ENCODE measurements at regions not wholly inside any gene's neighbourhood (a gene's known extent, or its start where the extent isn't known, plus 50 kb on each side); places are given as distances from the start of the nearest gene placed in this dataset.

GRCh38 chr16:75793641-75794040 lies 67.4 kb upstream of the CPHXL start:
- TF ChIP-seq SIN3A (IDR thresholded peaks at IDR 0.05; ENCODE audit: borderline replicate concordance, insufficient read depth, low read length): no peak
- TF ChIP-seq TAF1 (IDR thresholded peaks at IDR 0.05; ENCODE audit: borderline replicate concordance, insufficient read depth, low read length): no peak
- TF ChIP-seq REST (IDR thresholded peaks at IDR 0.05; ENCODE audit: insufficient read depth in 1 of 2, low read depth in 2 of 2, low read length in 2 of 2): no peak
- no peak for TF ChIP-seq POLR2AphosphoS5 (IDR thresholded peaks at IDR 0.05; ENCODE audit: low read depth, low read length)
- no peak for TF ChIP-seq FOXP2 (optimal IDR thresholded peaks at IDR 0.05; ENCODE audit: borderline replicate concordance, extremely low read depth, extremely low read length, insufficient read depth)

GRCh38 chr16:75794426-75794825 lies 68.1 kb upstream of the CPHXL start:
- TF ChIP-seq REST (IDR thresholded peaks at IDR 0.05; ENCODE audit: insufficient read depth in 1 of 2, low read depth in 2 of 2, low read length in 2 of 2) (no peak), POLR2AphosphoS5 (IDR thresholded peaks at IDR 0.05; ENCODE audit: low read depth, low read length) (no peak), TAF1 (IDR thresholded peaks at IDR 0.05; ENCODE audit: borderline replicate concordance, insufficient read depth, low read length) (no peak), FOXP2 (optimal IDR thresholded peaks at IDR 0.05; ENCODE audit: borderline replicate concordance, extremely low read depth, extremely low read length, insufficient read depth) (no peak), SIN3A (IDR thresholded peaks at IDR 0.05; ENCODE audit: borderline replicate concordance, insufficient read depth, low read length) (no peak)

GRCh38 chr16:75798714-75799113 lies 72.4 kb upstream of the CPHXL start:
- TF ChIP-seq POLR2AphosphoS5 (IDR thresholded peaks at IDR 0.05; ENCODE audit: low read depth, low read length): no peak
- no peak for TF ChIP-seq FOXP2 (optimal IDR thresholded peaks at IDR 0.05; ENCODE audit: borderline replicate concordance, extremely low read depth, extremely low read length, insufficient read depth)
- no peak for TF ChIP-seq REST (IDR thresholded peaks at IDR 0.05; ENCODE audit: insufficient read depth in 1 of 2, low read depth in 2 of 2, low read length in 2 of 2)
- TF ChIP-seq SIN3A (IDR thresholded peaks at IDR 0.05; ENCODE audit: borderline replicate concordance, insufficient read depth, low read length): no peak
- TF ChIP-seq TAF1 (IDR thresholded peaks at IDR 0.05; ENCODE audit: borderline replicate concordance, insufficient read depth, low read length): no peak

- no peak for TF ChIP-seq POLR2AphosphoS5 (IDR thresholded peaks at IDR 0.05; ENCODE audit: low read depth, low read length)
- no peak for TF ChIP-seq SIN3A (IDR thresholded peaks at IDR 0.05; ENCODE audit: borderline replicate concordance, insufficient read depth, low read length)
- no peak for TF ChIP-seq TAF1 (IDR thresholded peaks at IDR 0.05; ENCODE audit: borderline replicate concordance, insufficient read depth, low read length)
- no peak for TF ChIP-seq REST (IDR thresholded peaks at IDR 0.05; ENCODE audit: insufficient read depth in 1 of 2, low read depth in 2 of 2, low read length in 2 of 2)
- no peak for TF ChIP-seq FOXP2 (optimal IDR thresholded peaks at IDR 0.05; ENCODE audit: borderline replicate concordance, extremely low read depth, extremely low read length, insufficient read depth)
Measured at GRCh38 chr16:75801307-75801706, 75.0 kb upstream of the CPHXL start.

- no peak for TF ChIP-seq REST (IDR thresholded peaks at IDR 0.05; ENCODE audit: insufficient read depth in 1 of 2, low read depth in 2 of 2, low read length in 2 of 2)
- no peak for TF ChIP-seq TAF1 (IDR thresholded peaks at IDR 0.05; ENCODE audit: borderline replicate concordance, insufficient read depth, low read length)
- no peak for TF ChIP-seq FOXP2 (optimal IDR thresholded peaks at IDR 0.05; ENCODE audit: borderline replicate concordance, extremely low read depth, extremely low read length, insufficient read depth)
- TF ChIP-seq POLR2AphosphoS5 (IDR thresholded peaks at IDR 0.05; ENCODE audit: low read depth, low read length): no peak
- TF ChIP-seq SIN3A (IDR thresholded peaks at IDR 0.05; ENCODE audit: borderline replicate concordance, insufficient read depth, low read length): no peak
Measured at GRCh38 chr16:75803753-75804152, 77.5 kb upstream of the CPHXL start.

All from PFSK-1 (cell line).